ENCODE measurements at regions not wholly inside any gene's neighbourhood (a gene's known extent, or its start where the extent isn't known, plus 50 kb on each side); places are given as distances from the start of the nearest gene placed in this dataset.
"Not testable (repeated sequence)": the region's sequence is repeated elsewhere in the genome, so short reads cannot be mapped to it uniquely, and the experiment has no call there.

- DNase-seq = peak; percentile 96
Observed at GRCh38 chr6:14499841-14500240, 382.3 kb downstream of the CD83 start.

DNA sequence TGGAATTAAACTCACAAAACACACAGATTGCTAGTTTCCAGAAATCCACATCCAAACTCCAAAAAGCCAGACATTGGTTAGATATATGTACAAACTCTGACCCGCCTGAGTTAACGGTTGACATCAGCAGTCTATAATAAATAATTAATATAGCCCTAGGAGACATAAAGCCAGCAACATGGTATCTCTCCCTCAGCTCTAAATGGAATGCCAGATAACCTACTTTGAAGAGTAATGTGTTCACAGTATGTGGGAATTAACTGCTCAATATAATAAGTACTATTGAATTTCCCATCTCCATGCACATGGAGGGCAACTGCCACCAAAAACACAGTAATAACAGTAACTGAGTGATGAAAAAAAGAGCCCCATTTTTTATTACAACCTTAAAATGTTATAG is 383.2 kb downstream of the CD83 start:
- no peak for DNase-seq

DNA sequence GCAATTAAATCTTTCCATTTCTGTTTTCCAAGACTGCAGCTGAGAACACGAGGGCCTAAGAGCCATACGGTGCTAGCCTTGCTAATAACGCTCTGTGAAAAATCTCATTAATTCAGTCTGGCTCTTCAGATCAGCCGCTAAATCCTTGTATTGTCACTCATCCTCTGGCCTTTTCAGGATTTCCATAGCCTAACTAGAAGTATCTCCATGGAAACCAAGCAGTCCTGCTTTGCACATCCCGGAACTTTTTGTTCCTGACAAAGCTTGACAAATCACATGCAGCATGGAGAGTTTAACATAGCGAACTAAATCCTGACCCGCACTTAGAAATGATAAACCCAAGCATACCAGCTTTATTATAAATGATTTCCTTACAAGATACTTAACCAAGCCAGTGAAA is 383.7 kb downstream of the CD83 start:
- DNase-seq = no peak

DNA sequence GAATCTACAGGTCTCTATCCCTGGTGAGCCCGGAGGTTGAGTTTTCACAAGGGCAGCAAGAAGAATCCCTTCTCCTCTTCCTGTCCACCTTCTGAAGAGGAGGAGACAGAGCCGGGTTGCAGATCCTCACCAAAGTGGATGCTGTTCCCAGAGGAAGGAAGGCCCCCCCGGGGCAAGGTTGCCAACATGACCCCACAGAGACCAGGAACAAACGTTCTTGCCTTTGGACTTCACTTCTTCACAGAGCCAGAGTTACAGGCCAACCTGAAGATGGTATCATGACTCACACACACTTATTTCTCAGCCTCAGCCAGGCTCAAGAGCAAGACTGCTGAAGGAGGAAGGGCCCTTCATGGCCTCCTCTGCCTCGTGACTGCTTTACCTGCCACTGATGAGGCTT is 384.3 kb downstream of the CD83 start:
- DNase-seq = no peak

DNA sequence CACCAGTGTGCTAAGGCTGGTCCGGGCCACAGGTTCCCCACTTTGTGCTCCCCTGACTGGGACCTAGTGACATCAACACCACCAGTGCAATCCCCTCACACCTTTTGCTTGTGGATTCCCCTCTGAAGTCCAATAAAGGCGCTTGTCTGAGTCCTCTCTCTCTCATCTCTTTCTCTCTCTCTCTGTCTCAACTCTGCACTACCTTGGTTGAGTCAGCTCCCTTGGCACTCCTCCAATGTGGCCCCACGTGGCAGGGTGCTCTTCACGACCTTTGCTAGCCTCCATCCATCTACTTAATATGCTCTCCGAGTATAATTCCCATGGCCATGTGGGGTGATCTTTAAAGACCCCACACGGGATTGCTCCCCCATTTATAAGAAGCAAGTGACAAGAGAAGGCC is 385.0 kb downstream of the CD83 start:
- no peak for DNase-seq

- DNase-seq = no peak
Observed at GRCh38 chr6:14505401-14505800, 387.8 kb downstream of the CD83 start.

DNA sequence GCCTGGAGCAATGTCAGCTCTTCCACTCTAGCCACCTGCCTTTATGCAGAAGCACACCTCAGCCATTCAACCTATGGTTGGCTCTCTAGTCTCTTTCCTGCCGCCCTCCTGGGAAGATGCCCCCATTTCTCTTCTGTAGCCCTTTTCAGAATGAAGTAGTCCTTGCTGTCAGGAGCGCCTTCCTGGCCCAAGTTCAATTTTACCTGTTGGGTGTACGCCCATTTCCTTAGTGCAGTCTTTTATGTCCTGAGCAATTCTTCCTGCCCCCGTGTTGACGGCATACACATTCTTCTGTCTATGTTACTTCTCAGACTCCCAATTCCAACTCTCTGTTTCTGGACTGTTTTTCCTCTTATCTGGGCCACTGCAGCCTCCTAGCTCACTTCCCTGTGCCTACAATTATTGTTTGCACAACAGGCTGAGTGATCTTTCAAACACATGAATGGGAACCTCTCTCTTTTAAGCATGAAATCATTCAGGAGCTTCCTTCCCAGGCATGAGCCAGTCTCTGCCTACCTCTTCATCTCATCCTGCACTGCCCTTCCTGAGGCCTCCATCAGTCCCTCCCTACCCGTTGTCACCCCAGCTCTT is 389.2 kb downstream of the CD83 start:
- DNase-seq = no peak

- DNase-seq = no peak
Observed at GRCh38 chr6:14509120-14509519, 391.5 kb downstream of the CD83 start.

DNA sequence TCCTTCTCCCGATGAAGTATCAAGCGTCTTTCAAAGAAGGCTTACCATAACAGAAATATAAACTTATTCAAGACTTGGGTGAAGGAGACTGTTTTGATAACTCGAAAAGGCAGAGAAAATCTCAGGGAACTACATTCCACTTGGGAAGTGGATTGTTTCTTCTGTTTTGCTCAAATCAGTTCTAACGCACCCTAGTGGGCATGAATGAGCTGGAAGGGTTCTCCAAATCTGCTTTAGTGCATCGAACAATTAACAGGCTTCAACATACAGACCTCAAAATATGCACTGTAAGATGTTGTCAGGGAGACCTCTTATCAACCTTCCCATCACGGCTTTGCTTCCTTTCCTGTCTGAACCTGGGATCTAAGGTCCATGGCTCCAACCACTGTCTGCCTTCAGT is 392.5 kb downstream of the CD83 start:
- no peak for DNase-seq

- no peak for DNase-seq
Observed at GRCh38 chr6:14511061-14511586, 393.6 kb downstream of the CD83 start.

GRCh38 chr6:14512246-14512645 is 394.7 kb downstream of the CD83 start:
- no peak for DNase-seq

DNA sequence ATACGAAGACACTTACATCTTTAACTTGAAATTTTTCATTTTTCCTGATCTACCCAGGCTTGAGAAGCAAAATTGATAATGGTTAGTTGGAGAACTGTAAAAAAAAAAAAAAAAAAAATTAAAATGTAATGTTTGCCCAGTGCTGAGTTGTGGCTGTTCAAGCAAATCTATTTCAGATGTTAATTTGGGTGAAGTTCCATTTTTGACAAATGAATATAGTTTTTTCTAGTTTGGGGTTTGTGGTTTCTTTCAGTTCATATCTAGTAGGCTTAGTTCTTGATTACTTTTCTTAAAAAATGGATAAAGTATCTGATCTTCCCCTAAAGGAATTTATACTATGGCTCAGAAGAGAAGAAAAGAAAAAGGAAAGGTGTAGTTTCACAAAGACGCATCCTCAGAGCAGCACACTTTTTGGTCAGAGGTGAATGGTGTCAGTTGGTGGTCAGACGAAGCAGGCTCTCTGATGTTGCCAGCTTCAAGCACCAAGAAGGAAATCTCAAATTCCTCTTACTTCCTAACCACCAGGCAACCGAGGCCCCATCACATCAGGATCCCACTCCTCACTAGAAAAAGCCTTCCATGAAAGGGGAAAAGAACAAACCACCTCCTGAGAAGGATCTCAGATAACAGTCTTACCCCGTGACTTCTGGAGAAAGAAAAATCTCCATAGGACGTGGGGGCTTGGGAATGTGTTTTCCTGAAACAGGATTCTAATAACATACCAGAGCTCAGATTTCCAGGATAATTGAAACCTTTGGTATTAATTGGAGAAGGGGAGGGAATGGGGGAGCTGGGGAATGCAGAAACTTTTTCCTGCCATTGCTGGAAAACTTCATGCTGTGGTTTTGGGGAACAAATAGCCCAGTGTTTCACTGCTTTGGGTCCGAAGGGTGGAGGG is 396.2 kb downstream of the CD83 start:
- DNase-seq = no peak

- no peak for DNase-seq
Observed at GRCh38 chr6:14516956-14517355, 399.4 kb downstream of the CD83 start.

DNA sequence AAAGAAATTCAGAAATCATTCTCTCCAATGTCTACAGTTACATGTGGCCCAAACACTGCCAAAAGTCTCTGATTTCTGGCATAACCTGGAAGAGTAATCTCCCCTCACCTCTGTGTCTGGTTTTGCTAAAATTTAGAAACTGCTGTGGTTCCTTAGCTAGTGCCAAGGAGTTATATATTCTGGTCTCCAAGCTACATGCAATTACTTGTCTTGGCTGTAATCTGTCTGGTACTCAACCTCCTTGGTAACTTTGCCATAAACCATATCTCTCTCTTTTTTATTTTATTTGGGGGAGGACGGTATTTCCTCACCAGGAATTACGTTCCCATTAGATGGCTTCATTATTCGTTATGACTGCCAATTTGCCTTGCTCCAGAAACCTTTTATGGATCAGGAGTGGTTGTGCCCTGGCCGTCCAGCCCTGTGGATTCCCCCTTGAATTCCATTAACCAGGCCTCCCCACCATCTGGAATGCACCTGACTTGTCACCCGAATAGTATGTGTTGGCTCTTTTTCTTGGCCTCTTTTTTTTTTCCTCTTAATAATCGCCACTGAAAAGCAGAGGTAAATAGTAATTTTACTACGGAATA is 400.0 kb downstream of the CD83 start:
- no peak for DNase-seq

DNA sequence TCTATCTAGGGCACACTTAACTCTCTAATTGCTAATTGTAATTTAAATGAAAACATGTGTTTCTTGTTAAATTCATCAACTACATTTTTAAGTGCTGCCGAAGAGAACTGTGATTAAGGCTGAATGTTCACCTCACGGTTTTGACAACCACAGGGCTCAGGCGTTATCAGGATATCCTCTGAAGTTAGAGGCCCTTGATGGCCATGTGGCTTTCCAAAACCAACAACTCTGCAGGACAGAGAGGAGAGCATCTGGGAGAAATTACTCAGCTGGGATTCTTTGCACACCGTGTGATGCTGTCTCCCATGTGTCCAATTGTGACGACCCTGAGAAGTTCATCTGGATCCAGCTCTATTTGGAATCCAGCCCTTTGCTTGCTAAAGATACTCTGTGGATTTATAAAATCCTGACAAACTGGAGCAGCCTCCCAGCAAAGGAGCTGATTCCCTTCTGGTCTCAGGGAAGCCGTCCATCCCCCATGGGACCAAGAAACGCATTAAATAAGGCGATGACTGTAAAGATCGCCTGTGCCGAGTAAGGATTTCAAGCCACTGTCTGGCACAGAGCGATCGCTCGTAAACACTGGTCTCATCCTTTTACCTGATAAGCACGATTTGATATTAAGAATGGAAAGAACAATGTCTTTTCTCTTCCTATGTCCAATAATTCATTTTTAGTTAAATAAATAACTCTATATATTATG is 401.1 kb downstream of the CD83 start:
- DNase-seq = peak; percentile 43

DNA sequence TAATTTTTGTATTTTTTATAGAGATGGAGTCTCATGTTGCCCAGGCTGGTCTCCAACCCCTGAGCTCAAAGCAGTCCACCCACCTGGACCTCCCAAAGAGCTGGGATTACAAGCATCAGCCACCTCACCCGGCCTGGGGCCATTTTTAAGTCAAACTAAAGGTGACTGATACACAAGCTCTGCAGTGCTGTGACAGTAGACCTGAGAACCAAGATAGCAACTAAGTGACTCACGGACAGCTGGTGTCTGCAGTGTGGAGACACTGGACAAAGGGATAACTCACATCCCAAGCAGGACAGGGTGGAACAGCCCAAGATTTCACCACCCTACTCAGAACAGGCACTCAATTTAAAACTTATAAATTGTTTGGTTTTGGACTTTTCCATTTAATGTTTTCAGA is 402.5 kb downstream of the CD83 start:
- no peak for DNase-seq

DNA sequence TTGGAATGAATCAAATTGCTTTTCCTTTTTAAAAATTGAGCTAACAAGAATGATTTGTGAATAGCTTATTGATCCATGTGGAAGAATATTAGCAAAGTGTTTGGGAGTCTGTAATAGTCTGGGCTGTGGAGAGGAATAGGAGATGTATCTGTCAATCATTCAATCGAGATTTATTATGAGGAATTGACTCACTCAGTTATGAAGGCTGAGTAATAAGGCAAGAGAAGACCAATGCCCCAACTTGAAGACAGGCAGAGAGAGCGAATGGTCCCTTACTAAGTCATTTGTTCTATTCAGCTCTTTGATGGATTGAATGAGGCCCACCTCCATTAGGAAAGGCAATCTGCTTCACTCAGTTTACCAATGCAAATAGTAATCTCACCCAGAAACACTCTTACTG is 403.0 kb downstream of the CD83 start:
- no peak for DNase-seq

DNA sequence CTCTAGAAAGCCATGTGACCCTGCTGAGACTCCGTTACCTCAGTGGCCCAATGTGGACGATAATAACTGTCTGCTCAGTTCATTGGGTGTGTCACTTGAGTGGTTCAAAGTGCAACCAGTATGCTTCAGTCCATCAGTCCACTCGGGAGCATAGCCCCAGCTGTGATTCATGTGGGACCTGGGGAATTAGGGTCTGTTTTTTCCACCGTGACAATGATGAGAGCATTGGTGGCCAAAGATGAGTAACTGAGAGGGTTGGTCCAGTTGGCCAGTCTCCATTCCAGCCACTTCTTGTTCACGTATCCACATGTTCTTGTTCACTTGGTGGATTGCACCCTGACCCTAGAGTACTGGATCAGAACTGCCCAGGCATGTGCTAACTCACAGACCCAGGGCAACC is 403.6 kb downstream of the CD83 start:
- no peak for DNase-seq

DNA sequence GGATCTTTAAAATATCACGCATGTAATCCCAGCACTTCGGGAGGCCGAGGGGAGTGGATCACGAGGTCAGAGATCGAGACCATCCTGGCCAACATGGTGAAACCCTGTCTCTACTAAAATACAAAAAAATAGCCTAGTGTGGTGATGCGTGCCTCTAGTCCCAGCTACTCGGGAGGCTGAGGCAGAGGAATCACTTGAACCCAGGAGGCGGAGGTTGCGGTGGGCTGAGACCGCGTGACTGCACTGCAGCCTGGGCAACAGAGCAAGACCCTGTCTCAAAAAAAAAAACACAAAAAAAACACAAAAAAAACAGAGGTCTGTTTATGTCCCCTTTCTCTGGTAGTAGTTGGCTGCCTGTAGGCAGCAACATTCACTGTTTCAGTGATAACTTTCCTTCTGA is 404.3 kb downstream of the CD83 start:
- DNase-seq = not testable (repeated sequence)

- DNase-seq = peak; percentile 71
Observed at GRCh38 chr6:14524319-14524718, 406.7 kb downstream of the CD83 start.

- no peak for DNase-seq
Observed at GRCh38 chr6:14530385-14530784, 412.8 kb downstream of the CD83 start.

- DNase-seq = no peak
Observed at GRCh38 chr6:14533446-14533845, 415.9 kb downstream of the CD83 start.

DNA sequence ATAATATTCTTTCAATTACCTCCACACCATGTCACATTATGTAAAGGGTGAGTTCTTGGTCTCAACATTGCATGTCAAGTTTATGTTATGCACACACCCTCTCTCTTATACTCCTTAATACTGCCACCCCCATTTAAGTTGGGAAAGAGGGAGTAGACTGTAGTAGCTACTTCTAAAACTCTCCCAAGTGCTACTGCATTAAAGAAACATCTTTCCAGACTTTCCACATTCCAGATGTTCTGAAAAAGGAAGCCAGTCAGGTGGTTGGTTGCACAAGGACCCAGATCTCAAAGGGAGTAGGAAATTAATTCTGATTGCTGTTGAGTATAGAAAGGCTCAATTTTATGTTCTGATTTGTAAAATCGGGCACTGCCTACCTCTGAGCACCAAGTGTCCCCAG is 419.5 kb downstream of the CD83 start:
- no peak for DNase-seq
